MM.1S (cell line): ENCODE measurements at regions not wholly inside any gene's neighbourhood (a gene's known extent, or its start where the extent isn't known, plus 50 kb on each side); places are given as distances from the start of the nearest gene placed in this dataset.

Experiments used
- DNase-seq: peaks from one replicate; pipeline ENCODE4 v3.0.0-alpha.2; 2015
- H2AFZ ChIP-seq: fragments of 300-600 bp; sonication (generic); 2 replicates; pipeline ENCODE4 v1.6.0; 2016; ENCODE audit warnings: antibody characterized with exemption, low read length
- H3F3A ChIP-seq: fragments of 300-600 bp; sonication (generic); 2 replicates; pipeline ENCODE4 v1.6.1; 2016; ENCODE audit warnings: mild to moderate bottlenecking, antibody characterized with exemption, low read length, moderate library complexity, mixed read lengths; ENCODE audit not compliant: insufficient read depth
- H3K27ac ChIP-seq: fragments of 300-600 bp; sonication (generic); 2 replicates; pipeline ENCODE4 v1.5.1; 2016; ENCODE audit warnings: mild to moderate bottlenecking, low read length
- H3K27me3 ChIP-seq: fragments of 300-600 bp; sonication (generic); replicated peaks from 2 replicates; pipeline ENCODE4 v1.6.0; 2016; ENCODE audit warnings: low read length; ENCODE audit not compliant: insufficient read depth
- H3K36me3 ChIP-seq: fragments of 300-600 bp; sonication (generic); replicated peaks from 2 replicates; pipeline ENCODE4 v1.6.1; 2016; ENCODE audit warnings: mild to moderate bottlenecking, low read length, mixed read lengths; ENCODE audit not compliant: insufficient read depth
- H3K4me1 ChIP-seq: fragments of 300-600 bp; sonication (generic); 2 replicates; pipeline ENCODE4 v1.6.1; 2016; ENCODE audit warnings: low read length, mixed read lengths
- H3K4me2 ChIP-seq: fragments of 300-600 bp; sonication (generic); 2 replicates; pipeline ENCODE4 v1.6.0; 2016; ENCODE audit warnings: low read depth, low read length
- H3K4me3 ChIP-seq: fragments of 300-600 bp; sonication (generic); 2 replicates; pipeline ENCODE4 v1.5.1; 2016; ENCODE audit warnings: low read length, mixed read lengths
- H3K79me2 ChIP-seq: fragments of 300-600 bp; sonication (generic); 2 replicates; pipeline ENCODE4 v1.6.1; 2016; ENCODE audit warnings: mixed run types, low read length, mixed read lengths
- H3K9ac ChIP-seq: fragments of 300-600 bp; sonication (generic); 2 replicates; pipeline ENCODE4 v1.6.1; 2016; ENCODE audit warnings: low read length, mixed read lengths
- H3K9me2 ChIP-seq: fragments of 300-600 bp; sonication (generic); replicated peaks from 2 replicates; pipeline ENCODE4 v1.6.1; 2016; ENCODE audit warnings: mild to moderate bottlenecking, low read length, mixed read lengths; ENCODE audit not compliant: insufficient read depth
- H3K9me3 ChIP-seq: fragments of 300-600 bp; sonication (generic); replicated peaks from 2 replicates; pipeline ENCODE4 v1.6.1; 2016; ENCODE audit warnings: mild to moderate bottlenecking, low read length, mixed read lengths; ENCODE audit not compliant: insufficient read depth
- H4K20me1 ChIP-seq: fragments of 300-600 bp; sonication (generic); 2 replicates; pipeline ENCODE4 v1.6.1; 2016; ENCODE audit warnings: mild to moderate bottlenecking, low read length, moderate library complexity, mixed read lengths; ENCODE audit not compliant: insufficient read depth
- CTCF ChIP-seq: fragments of 300-600 bp; sonication (generic); IDR thresholded peaks from 2 replicates; pipeline ENCODE4 v1.5.1; 2016; ENCODE audit warnings: antibody characterized with exemption, low read length, mixed read lengths
- EZH2 ChIP-seq: fragments of 300-600 bp; sonication (generic); optimal IDR thresholded peaks from 2 replicates; pipeline ENCODE3; 2017; ENCODE audit warnings: low read depth, mild to moderate bottlenecking, antibody characterized with exemption, low read length, mixed read lengths
- EZH2phosphoT487 ChIP-seq: fragments of 300-600 bp; sonication (generic); IDR thresholded peaks from 2 replicates; pipeline ENCODE4 v1.6.1; 2018; ENCODE audit warnings: antibody characterized with exemption, low read length

- TF ChIP-seq EZH2phosphoT487 (no peak), CTCF (no peak), EZH2 (no peak)
- no peak overlapping the region for H3K27ac ChIP-seq
- H3K4me1 ChIP-seq = no peaks in the 10 kb centered on the region
- H3K79me2 ChIP-seq = no peaks in the 10 kb centered on the region
- no peaks in the 10 kb centered on the region for H3K27me3 ChIP-seq
- H3K9me3 ChIP-seq = no peaks in the 10 kb centered on the region
- no peak overlapping the region for H3K9ac ChIP-seq
- H3K36me3 ChIP-seq = no peaks in the 10 kb centered on the region
- H2AFZ ChIP-seq = no peak overlapping the region
- no peak overlapping the region for H3K4me3 ChIP-seq
- no peak for DNase-seq
- H3K9me2 ChIP-seq = no peaks in the 10 kb centered on the region
- no peaks in the 10 kb centered on the region for H4K20me1 ChIP-seq
- H3F3A ChIP-seq = no peaks in the 10 kb centered on the region
- H3K4me2 ChIP-seq = no peak overlapping the region
Observed at GRCh38 chr16:73189136-73189535, 141.2 kb upstream of the ZFHX3 start.

DNA sequence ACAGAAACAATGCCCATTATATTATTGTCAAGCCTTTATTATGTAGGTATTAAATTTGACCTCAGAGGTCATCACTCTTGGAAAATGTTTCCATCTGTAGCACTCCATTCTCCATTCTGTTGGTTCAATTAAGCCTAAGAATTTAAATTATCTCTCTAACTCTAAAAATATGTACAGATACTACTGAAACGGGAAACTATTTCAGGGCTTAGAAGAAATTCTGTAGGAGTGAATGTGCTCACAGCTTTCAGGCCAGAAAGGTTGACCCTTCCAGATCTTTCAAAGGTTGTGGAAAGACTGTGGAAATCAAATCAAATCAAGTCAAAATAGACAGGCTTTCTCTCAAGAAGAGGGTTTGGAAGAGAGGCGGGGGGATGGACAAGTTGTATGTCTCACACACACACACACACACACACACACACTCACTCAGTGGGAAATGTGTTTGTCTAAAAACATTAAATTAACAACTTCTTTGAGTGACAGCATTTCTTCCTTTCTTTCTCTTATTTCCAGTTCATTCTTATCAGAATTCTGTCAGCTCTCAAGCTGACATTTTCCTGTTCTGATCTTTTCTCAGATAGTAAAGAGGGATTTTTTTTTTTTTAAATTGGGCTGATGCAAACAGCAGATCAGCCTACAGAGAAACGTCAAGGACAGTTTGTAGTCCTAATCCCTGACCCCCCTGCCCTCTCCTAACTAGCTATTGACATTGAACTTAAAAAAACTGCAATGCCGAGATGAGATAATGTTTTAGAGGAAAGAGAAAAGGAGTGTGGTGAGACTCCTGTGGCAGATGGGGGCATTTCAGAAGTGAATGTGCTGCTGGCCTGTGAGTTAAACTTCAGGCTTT is 139.0 kb upstream of the ZFHX3 start:
- no peak for DNase-seq
- Histone ChIP-seq H3K4me3 (no peak overlapping the region), H3K9me2 (no peaks in the 10 kb centered on the region), H3K4me1 (no peaks in the 10 kb centered on the region), H3K27ac (no peak overlapping the region), H2AFZ (no peak overlapping the region), H3K9me3 (no peaks in the 10 kb centered on the region), H3K79me2 (no peaks in the 10 kb centered on the region), H3F3A (no peaks in the 10 kb centered on the region), H4K20me1 (no peaks in the 10 kb centered on the region), H3K4me2 (no peak overlapping the region), H3K36me3 (no peaks in the 10 kb centered on the region), H3K9ac (no peak overlapping the region), H3K27me3 (no peaks in the 10 kb centered on the region)
- TF ChIP-seq CTCF (no peak), EZH2 (no peak), EZH2phosphoT487 (no peak)

DNA sequence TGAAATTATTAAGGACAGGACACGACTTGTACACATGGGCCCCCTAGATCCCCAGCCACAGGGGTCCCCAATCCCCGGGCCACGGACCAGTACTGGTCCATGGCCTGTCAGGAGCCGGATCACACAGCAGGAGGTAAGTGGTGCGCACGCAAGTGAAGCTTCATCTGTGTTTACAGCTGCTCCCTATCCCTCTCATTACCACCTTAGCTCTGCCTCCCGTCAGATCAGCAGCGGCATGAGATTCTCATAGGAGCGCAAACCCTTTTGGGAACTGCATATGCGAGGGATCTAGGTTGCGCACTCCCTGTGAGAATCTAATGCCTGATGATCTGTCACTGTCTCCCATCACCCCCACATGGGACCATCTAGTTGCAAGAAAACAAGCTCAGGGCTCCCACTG is 137.8 kb upstream of the ZFHX3 start:
- Histone ChIP-seq H3K27ac (no peak overlapping the region), H3K4me3 (no peak overlapping the region), H4K20me1 (no peaks in the 10 kb centered on the region), H3K4me1 (no peaks in the 10 kb centered on the region), H3K79me2 (no peaks in the 10 kb centered on the region), H3K9me2 (no peaks in the 10 kb centered on the region), H3K27me3 (no peaks in the 10 kb centered on the region), H3K36me3 (no peaks in the 10 kb centered on the region), H3K9ac (no peak overlapping the region), H2AFZ (no peak overlapping the region), H3K9me3 (no peaks in the 10 kb centered on the region), H3K4me2 (no peak overlapping the region), H3F3A (no peaks in the 10 kb centered on the region)
- no peak for DNase-seq
- no peak for TF ChIP-seq CTCF
- TF ChIP-seq EZH2phosphoT487 = no peak
- no peak for TF ChIP-seq EZH2
